ENCODE measurements at regions not wholly inside any gene's neighbourhood (a gene's known extent, or its start where the extent isn't known, plus 50 kb on each side); places are given as distances from the start of the nearest gene placed in this dataset.
"Not testable (repeated sequence)": the region's sequence is repeated elsewhere in the genome, so short reads cannot be mapped to it uniquely, and the experiment has no call there.

DNA sequence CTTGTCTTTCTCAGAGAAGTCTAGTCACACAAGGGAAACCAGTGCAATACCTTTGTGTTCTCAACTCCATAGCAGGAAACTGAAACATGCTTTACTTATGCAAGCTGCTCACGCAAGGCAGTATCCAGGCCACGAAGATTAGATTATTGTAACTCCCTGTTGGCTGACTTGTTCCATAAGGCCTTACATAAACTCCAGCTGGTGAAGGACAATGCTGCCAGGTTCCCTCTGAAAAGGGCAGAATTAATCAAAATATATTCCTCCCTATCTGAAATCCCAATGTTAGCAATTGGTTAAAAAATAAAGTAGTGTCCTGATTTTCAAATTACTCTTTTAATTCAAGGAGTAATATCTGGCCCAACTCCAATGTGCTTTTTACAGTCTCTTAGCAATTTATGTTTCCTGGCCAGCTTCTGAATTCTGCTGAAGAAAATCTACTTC is 966.6 kb downstream of the HACE1 start:
- DNase-seq (ENCODE audit: low spot score) = no peak

DNA sequence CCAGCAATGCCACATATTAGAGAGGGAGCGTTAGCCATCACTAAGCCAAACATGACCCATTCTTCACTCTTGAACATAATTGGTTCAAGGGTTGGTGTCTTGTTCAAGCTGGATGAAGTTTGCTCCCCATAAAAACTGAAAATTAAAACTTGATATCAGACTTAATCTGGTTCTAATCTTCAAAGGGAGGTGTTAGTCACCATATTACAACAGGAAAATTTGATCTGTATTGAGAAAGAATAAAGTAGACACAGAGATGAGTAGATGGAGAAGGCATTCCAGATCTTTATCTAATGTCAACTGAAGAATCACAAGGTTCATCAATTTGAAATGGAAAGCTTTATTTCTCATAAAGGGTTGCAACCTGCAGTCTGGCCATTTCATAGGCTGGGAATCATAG is 972.8 kb downstream of the HACE1 start:
- no peak for DNase-seq (ENCODE audit: low spot score)

DNA sequence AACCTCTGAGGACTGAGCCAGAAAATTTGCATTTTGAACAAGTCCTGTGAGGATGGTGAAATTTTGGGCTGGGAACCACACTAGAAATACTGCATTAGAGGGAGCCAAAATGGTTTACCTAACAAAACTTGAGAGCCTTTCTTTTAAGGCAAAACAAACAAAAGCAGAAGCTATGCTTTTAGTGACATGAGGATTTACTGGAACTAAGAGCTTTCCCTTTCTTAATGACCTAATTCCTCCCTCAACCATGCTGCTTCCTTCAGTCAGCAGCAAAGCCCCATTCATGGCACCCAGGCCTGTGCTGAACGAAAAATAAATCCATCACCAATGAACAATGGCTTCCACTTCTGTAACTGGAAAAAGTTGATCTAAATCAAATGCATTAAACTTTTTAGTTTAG is 974.3 kb downstream of the HACE1 start:
- DNase-seq (ENCODE audit: low spot score) = no peak

DNA sequence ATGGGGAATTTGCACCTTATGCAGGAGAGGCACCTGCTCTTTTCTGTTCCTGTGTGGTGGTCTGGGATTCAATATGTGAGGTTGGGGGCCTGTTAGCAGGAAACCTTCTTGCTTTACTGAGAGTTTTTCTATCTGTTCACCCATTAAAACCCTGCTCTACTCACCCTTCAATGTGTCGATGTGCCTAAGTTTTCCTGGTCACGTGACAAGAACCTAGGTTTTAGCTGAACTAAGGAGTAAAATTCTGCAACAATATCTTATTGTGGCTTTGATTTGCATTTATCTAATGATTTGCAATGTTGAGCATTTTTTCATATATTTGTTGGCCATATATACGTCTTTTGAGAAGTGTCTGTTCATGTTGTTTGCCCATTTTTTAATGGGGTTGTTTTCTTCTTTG is 979.9 kb downstream of the HACE1 start:
- DNase-seq (ENCODE audit: low spot score) = no peak

DNA sequence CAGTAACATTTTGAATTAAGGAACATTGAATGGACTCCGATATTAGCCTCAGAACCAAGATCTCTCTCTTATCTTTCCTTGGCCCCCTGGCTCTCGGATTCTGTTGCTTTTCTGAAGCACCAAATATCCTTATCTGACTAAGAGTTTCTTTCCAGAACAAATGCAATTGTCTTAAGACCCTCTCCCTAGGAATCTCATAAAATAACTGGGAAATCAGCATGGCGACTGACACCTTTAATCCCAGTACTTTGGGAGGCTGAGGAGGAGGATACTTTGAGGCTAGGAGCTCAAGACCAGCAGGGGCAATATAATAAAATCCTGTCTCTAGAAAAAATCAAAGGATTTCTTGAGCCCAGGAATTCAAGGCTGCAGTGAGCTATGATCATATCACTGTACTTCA is 984.5 kb downstream of the HACE1 start:
- no peak for DNase-seq (ENCODE audit: low spot score)

DNA sequence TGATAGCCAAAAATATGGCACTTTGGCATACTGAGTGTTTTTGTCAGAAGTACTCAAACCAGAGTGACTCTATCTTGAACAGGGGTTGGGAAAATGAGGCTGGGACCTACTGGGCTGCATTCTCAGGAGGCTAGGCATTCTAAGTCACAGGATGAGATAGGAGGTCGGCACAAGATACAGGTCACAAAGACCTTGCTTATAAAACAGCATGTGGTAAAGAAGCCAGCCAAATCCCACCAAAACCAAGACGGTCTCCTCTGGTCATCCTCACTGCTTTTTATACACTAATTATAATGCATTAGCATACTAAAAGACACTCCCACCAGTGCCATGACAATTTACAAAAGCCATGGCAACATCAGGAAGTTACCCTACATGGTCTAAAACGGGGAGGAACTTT is 985.1 kb downstream of the HACE1 start:
- DNase-seq (ENCODE audit: low spot score) = no peak

DNA sequence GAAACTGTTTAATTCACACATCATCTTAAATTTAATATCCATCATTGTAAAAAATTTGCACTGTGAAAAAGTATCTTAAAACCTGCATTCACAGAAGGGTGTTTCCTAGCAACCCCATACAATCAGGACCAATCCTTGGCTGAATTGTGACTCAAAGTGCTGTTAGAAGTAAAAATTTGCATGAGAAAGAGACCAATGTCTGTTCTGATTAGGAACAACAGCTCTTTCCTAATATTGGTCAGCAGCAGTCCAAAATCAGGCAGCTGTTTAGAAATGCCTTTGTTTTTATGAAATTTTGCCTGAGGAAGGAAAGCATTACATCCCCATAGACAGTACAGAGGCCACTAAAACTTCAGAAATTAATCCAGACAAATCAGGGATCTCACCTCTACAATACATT is 987.0 kb downstream of the HACE1 start:
- DNase-seq (ENCODE audit: low spot score) = no peak

DNA sequence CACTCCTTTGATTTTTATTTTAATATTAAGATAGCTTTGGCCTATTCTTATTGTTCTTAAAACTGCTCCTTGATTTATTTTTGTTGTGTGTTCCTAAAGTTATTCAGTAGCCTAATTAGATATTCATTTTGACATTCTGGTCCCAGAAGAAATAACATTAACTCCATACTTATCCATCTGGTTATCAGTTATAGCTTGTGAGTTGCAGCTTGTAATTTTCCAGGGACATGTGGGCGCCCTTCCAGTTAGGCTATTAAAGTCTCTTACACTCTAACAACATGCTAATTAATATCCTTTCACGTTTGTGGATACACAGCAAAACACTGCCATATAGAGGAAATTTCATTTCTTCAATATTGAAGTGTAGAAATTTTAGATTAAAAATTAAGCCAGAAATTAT is 987.5 kb downstream of the HACE1 start:
- DNase-seq (ENCODE audit: low spot score) = no peak

DNA sequence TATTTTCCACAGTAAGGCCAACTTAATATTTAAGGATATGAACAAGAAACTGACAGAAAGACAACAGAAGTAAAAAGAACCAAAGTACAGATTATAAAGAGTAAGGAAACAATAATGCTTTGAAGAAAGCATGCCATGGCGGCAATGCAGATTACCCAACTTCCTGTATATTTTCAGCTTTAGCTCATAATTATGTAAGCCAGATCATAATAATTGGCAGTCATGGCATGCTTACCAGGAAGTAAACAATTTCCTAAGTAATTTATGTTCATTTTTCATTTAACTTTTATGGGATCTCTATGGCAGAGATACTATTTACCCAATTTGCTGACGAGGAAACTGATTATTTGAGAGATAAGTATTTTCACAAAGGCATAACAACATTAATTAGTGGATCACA is 988.7 kb downstream of the HACE1 start:
- DNase-seq (ENCODE audit: low spot score) = no peak

DNA sequence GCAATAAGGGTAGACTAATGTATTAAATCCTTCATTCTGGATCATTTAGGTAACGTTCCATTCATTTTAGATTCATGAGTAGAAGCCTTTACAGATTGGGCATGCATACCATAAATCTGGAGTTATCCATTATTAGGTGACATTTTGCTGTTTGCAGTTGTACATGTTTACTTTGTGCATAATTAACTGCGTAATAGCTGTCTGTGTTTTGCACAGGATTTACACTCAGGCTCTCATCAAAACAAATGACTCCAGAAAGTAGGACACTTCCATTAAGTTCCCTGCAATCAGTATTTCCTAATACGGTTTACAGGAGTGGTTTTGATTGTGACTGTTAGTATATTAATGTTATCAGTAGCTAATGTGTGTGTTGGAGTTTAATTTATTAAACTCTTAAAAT is 997.4 kb downstream of the HACE1 start:
- DNase-seq (ENCODE audit: low spot score) = no peak

DNA sequence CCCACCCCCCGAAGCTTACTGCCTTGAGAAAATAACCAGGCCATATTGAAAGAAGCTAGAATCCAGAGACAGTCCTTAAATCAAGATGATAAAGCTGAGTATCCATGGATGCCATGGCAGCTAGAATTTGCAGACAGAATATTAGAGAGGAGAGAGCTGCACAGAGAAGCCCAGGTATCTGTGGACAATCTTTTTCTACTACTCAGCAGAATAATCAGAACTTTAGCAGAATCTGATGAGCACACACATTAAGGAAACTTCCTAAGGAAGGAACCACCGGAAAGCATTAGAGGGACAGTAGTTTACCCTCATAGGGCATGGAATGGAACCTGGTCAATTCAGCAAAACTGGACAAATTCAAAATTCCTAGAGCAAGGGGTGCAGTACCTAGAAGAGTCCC is 1001.7 kb downstream of the HACE1 start:
- DNase-seq (ENCODE audit: low spot score) = no peak

DNA sequence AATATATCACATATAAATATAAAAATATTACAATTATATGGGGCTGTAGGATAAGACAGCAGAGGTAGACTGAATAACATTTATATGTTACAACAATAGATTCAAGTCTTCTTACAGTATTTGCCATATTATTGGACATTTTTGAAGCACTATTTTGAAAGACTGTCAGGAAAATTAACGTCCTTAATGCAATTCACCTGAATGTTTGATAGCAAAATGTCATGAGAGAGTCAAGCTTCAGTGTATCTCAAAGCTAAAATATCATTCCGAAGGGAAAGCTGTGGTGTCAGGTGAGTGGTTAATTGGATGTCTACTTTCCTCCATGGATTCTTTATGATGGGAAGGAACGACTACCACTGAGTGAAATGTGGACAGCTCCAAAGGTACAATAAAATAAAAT is 1004.0 kb downstream of the HACE1 start:
- no peak for DNase-seq (ENCODE audit: low spot score)

DNA sequence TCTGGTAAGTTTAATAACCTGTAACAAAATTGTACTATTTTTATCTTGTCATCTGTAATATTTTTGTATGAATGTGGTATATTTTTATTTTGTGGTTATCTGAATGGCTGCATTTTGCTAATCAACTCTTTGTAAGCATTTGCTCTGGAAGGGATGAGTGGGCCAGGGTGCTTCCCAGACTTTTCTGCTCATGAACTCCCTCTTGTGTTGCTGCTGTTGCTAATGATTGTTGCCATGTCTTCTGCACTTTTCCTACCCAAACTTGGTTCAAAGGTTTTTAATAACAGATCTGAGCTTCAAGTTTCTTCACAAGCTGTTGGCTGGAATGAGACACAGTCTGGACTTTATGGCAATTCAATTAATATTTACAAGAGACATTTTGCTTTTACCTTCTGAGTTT is 1005.7 kb downstream of the HACE1 start:
- no peak for DNase-seq (ENCODE audit: low spot score)

DNA sequence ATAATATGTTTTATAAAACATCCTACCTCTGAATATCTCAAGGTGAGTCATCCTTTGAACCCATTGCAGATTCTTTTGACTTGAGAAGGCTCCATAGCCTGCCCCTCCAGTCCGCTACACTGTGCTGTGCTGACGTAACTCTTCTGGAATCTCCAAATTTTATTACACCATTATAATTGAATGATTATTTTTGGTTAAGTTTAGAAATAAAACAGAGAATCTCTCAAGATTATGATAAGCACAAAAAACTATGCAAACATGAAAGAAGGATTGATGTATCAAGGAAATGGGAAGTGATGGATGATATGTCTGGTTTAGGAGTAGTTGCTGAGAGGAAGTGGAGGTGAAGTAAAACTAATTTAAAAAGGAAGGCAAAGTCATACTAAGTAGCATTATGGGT is 1021.3 kb downstream of the HACE1 start:
- DNase-seq (ENCODE audit: low spot score) = no peak

DNA sequence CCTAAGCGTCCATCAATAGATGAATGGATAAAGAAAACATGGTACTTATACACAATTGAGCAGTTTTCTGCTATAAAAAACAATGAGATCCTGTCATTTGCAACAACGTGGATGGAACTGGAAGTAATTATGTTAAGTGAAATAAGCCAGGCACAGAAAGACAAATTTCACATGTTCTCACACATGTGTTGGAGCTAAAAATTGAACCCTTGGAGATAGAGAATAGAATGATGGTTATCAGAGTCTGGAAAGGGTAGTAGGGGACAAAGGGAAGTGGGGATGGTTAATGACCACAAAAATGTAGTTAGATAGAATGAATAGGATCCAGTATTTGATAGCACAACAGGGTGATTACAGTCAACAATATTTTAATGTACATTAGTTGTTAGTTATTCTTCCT is 1033.5 kb downstream of the HACE1 start:
- DNase-seq (ENCODE audit: low spot score) = no peak

DNA sequence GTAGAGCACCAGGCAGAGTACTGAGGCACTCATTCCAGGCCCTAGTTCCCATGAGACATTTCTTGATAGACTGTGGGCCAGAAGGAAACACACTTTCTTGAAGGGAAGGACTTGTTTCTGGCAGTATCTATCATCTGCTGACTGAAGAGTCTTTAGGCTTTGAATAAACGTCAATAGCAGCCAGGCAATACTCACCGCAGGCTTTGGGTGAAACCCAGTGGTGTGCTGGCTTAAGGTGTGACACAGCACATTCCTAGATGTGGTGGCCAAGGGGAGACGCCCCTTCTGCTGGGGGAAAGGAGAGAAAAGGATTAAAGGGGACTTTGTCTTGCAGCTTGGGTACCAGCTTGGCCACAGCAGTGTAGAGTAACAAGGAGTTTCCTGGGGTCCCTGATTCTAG is 1039.6 kb downstream of the HACE1 start:
- no peak for DNase-seq (ENCODE audit: low spot score)

DNA sequence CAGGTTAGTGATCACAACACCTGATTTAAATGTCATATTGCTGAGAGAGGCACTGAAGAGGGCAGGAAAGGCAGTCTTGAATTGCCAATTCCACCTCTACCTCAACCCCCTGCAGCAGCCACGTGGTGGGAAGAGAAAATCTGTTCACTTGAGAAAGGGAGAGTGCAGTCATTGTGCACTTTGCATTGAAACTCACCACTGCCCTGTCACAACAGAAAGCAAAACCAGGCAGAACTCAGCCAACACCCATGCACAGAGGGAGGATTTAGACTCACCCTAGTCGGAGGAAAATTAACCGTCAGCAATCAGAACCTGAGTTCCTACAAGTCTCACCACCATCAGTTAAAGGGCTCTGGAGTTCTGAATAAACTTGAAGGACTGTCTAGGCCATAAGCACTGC is 1040.2 kb downstream of the HACE1 start:
- no peak for DNase-seq (ENCODE audit: low spot score)

DNA sequence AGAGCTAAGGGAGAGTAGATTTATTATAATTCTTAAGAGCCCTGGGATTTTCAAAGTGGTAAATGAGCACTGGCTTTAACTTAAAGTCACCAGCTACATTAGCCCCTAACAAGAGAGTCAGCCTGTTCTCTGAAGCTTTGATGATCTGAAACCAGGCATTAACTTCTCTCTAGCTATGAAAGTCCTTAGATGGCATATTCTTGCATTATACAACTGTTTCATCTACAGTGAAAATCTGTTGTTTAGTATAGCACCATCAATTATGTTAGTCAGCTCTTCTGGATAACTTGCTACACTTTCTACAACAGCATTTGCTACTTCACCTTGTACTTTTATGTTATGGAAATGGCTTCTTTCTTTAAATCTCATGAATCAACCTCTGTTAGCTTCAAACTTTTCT is 1046.7 kb downstream of the HACE1 start:
- no peak for DNase-seq (ENCODE audit: low spot score)

DNA sequence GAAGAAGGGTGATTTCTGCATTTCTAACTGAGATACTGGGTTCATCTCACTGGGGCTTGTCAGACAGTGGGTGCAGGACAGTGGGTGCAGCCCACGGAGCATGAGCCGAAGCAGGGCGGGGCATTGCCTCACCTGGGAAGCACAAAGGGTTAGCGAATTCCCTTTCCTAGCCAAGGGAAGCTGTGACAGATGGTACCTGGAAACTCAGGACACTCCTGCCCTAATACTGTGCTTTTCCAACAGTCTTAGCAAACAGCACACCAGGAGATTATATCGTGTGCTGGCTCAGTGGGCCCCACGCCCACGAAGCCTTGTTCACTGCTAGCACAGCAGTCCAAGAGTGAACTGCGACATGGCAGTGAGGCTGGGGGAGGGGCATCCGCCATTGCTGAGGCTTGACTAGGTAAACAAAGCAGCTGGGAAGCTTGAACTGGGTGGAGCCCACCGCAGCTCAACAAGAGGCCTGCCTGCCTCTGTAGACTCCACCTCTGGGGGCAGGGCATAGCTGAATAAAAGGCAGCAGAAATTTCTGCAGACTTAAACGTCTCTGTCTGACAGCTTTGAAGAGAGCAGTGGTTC is 1057.7 kb downstream of the HACE1 start:
- DNase-seq (ENCODE audit: low spot score) = not testable (repeated sequence)

DNA sequence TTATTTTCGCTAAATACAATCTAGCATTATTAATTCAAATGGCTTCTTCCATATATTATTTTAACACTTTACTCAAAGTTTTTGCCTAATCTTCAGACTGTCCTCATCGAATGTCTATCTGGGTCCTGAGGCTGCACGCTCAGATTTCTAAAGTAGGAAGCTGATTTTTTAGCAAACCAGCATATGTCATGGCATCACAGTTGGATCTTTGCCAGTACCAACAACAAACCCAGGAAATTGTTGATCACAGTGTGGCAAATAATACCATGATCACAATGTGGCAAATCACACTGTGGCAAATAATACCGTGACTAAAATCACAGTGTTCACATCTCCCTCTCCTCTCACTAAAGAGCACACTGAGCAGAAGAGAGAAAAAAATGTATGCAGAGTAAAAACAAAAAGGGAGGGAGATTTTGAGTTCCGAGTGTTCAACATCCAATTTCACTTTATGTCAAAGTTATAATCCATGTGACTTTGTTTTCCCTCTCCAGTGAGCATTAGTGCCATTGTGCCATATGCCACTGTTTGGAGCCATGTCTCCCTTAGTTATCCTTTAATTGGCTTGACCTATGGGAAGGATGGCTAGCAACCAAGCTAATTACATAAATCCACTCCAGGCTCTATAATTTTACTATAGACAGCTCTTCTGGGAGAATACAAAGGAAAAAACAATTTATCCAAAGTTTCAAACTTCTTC is 1059.6 kb downstream of the HACE1 start:
- no peak for DNase-seq (ENCODE audit: low spot score)

DNA sequence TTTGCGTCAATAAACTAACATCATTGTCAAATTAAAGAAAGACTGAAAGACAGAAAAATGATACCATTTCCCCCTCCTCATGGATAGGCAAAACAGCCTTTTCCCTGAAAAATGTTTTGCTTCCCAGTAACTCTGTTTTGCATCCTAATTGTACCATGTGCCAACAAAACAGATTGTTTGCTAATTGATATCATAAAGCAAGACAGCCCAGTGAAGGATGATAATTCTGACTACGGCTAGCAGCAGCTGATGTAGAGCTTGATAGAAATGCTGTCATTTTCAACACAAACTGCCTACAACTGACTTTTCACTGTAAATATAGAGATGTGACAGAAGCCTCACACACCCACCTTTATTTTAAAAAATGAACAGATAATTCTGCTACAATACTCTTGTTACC is 1061.6 kb downstream of the HACE1 start:
- no peak for DNase-seq (ENCODE audit: low spot score)

DNA sequence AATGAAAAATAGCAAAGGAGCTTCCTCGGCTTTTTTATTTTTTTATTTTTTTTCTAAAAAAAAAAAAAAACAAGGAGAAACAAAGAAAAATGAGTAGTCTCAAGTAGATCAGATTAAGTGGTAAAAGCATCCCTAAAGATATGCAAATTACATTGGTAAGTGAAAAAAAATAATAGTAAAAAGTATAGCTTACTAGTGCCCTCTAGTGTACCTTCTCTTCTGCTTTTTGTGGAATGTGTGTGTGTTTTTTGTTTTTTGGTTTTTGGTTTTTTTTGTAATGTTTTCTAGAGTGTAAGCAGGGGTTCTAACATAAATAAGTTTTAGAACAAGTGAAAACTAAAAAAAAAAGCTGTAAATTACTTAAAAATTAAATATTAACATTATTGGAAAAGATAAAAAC is 1062.0 kb downstream of the HACE1 start:
- DNase-seq (ENCODE audit: low spot score) = no peak

DNA sequence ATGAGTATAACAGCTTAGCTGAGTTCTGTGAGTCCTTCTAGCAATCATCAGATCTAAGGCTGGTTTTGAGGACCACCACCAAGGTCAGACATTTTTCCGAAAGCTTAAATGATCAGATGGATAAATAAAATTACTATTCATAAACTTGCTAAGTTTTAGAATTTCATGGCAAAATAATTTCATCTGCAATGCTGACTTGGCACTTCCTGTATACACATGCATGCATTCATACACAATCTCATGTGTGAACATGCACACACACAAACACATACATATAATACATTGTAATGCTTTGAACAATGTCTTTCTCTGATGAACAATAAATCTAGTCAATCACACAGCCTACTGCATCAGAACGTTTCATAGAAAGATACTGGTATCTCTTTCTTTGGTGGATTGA is 1068.3 kb downstream of the HACE1 start:
- no peak for DNase-seq (ENCODE audit: low spot score)

DNA sequence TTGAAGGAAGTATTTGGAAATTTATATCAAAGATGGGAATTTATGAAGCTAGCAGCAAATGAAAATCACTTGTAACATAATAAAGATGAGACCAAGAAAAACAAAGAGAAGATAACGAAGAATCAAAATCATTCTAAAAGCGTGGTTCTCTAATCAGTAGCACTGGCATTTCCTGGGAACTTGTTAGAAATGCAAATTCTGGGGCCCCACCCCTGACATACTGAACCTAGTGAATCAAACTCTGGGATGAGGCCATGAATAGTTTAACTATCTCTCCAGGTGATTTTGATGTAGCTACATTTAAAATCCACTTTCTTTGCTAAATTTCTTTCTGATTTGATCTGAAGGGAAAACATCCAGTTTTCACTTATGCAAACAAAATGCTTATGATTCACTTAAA is 1075.6 kb downstream of the HACE1 start:
- no peak for DNase-seq (ENCODE audit: low spot score)

All from globus pallidus (tissue), 1 donor.